Activated naive CD8-positive, alpha-beta T cell treated with anti-CD3 and anti-CD28 coated beads, Interleukin-2, amount 10 ng/mL, durations not matched to agents 7 days and 5 days (primary cell): ENCODE measurements at regions not wholly inside any gene's neighbourhood (a gene's known extent, or its start where the extent isn't known, plus 50 kb on each side); places are given as distances from the start of the nearest gene placed in this dataset.

Experiments used
- ATAC-seq: fragments of 150-1000 bp; cut with Tn5 transposase; one replicate; pipeline ENCODE4 v1.10.0; 2021; ENCODE audit warnings: low read depth, moderate library complexity
- POLR2A ChIA-PET: fragments of 350-600 bp; sonication (Branson Sonifier 250); formaldehyde crosslinking; loops from one replicate; lab custom pipeline; 2021; ENCODE audit warnings: antibody characterized with exemption; lab: Charles Lee
- DNase-seq: peaks from one replicate; pipeline ENCODE4 v3.0.0; 2021
- H3K27ac Mint-ChIP-seq: one replicate; pipeline ENCODE4 v1.8.0; 2022; ENCODE audit warnings: mild to moderate bottlenecking, mixed read lengths
- H3K27me3 Mint-ChIP-seq: one replicate; pipeline ENCODE4 v1.8.0; 2022; ENCODE audit warnings: mild to moderate bottlenecking, moderate library complexity, mixed read lengths
- H3K36me3 Mint-ChIP-seq: one replicate; pipeline ENCODE4 v1.8.0; 2021; ENCODE audit warnings: mild to moderate bottlenecking, mixed read lengths
- H3K4me1 Mint-ChIP-seq: one replicate; pipeline ENCODE4 v1.8.0; 2021; ENCODE audit warnings: mixed read lengths
- H3K4me3 Mint-ChIP-seq: one replicate; pipeline ENCODE4 v1.8.0; 2022; ENCODE audit warnings: mild to moderate bottlenecking, moderate library complexity, mixed read lengths
- H3K9me3 Mint-ChIP-seq: one replicate; pipeline ENCODE4 v1.8.0; 2021; ENCODE audit warnings: mixed read lengths

DNA sequence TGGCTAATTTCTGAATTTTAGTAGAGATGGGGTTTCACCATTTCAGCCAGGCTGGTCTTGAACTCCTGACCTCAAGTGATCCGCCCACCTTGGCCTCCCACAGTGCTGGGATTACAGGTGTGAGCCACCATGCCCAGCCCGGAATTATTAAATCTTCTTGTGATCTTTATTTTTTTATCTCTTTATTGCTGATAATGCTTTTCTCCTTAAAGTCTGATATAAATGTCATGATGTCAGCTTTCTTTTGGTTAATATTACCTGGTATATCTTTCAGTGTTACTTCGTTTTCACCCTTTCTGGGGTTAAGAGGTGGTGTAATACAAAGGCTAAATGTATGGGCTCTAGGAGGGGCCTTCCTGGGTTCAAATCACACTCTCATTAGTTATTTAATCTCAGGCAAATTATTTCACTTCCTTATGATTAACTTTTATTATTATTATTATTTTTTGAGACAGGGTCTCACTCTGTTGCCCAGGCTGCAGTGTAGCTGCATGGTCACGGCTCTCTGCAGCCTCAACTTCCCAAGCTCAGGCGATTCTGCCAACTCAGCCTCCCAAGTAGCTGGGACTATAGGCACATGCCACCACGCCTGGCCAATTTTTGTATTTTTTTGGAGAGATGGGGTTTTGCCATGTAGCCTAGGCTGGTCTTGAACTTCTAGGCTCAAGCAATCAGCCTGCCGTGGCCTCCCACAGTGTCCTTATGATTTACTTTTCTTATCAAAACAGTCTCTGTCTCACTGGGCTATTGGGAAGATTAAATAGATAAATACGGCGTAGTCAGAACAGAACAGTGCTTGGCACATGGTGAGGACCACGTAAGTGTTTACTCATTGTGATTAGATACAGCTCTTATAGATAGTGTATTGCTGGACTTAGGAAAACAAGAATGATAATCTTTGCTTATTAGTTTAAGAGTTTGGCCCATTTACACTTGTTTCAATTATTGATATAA, 216.5 kb downstream of the URB2 start:
- peaks cover 30% of the 10 kb centered on the region for H3K27me3 Mint-ChIP-seq
- no peaks in the 10 kb centered on the region for H3K36me3 Mint-ChIP-seq
- no peaks in the 10 kb centered on the region for H3K9me3 Mint-ChIP-seq
- H3K4me1 Mint-ChIP-seq: peaks cover 4% of the 10 kb centered on the region
- ATAC-seq: no peak
- H3K27ac Mint-ChIP-seq: no peak overlapping the region
- no peak overlapping the region for H3K4me3 Mint-ChIP-seq
- DNase-seq: no peak
- POLR2A ChIA-PET: no interaction called here

DNA sequence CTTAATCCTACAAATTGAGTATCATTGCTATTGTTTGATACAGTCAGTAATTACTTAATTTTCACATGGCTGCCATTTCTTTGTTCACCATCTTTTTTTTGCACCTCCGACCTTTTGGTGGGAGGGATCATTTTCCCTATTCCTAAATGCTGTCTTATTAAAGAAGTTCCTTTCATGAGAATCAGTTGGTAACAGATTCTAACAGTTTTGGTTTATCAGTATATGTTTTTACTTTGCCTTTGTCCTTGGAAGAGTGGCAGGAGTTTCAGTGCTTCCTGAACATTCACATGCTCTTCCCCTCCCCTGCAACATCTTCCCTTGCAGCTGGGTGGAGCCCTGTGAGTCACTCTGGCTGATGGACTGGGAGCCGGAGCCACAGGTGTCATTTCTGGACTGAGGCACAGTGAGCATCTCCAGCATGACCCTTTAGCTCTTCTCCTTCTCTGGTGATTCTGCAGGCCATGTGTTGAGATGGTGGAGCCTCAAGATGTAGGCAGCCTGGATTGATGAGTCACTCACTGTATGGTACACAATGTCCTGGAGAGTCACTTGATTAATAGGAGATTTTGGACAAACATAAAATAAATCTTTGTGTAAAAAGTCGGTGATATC, 217.7 kb downstream of the URB2 start:
- POLR2A ChIA-PET: no interaction called here
- peaks cover 4% of the 10 kb centered on the region for H3K4me1 Mint-ChIP-seq
- no peak for ATAC-seq

DNA sequence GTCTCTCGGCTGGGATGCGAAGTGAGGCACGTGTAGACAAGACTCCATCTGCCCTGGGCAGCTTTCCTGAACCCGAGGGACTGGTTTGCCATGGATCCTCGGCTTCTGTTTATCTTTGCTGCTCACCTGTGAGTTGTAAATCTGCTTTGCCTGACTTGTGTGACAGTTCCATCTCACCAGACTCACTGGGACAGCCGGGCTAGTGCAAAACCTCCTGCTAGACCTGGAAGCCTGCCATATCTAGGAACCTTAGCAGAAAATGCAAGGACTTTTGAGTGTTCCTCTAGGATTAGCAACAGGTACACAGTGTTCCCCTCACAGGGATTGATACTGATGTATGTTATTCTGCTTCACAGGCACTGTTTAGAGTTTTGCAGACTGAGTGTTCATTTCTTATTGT, 218.6 kb downstream of the URB2 start:
- DNase-seq (no peak), ATAC-seq (no peak)
- Mint-ChIP-seq H3K9me3 (no peaks in the 10 kb centered on the region), H3K27ac (no peak overlapping the region), H3K4me3 (no peak overlapping the region), H3K27me3 (peaks cover 27% of the 10 kb centered on the region), H3K36me3 (no peaks in the 10 kb centered on the region), H3K4me1 (peaks cover 4% of the 10 kb centered on the region)
- POLR2A ChIA-PET: no interaction called here

More for the DNA sequence above, 217.7 kb downstream of the URB2 start:
- DNase-seq: no peak
- Mint-ChIP-seq H3K9me3 (no peaks in the 10 kb centered on the region), H3K36me3 (no peaks in the 10 kb centered on the region), H3K4me3 (no peak overlapping the region), H3K27me3 (peaks cover 30% of the 10 kb centered on the region), H3K27ac (no peak overlapping the region)

- H3K27ac Mint-ChIP-seq: no peak overlapping the region
- no peaks in the 10 kb centered on the region for H3K9me3 Mint-ChIP-seq
- no peak overlapping the region for H3K4me3 Mint-ChIP-seq
- DNase-seq (no peak), ATAC-seq (no peak)
- peaks cover 4% of the 10 kb centered on the region for H3K4me1 Mint-ChIP-seq
- peaks cover 23% of the 10 kb centered on the region for H3K27me3 Mint-ChIP-seq
- POLR2A ChIA-PET: no interaction called here
- H3K36me3 Mint-ChIP-seq: no peaks in the 10 kb centered on the region
These were observed 219.5 kb downstream of the URB2 start for GRCh38 chr1:229845410-229846138.

GRCh38 chr1:229846351-229846750, 220.3 kb downstream of the URB2 start:
- Mint-ChIP-seq H3K4me3 (no peak overlapping the region), H3K36me3 (no peaks in the 10 kb centered on the region), H3K4me1 (peaks cover 1% of the 10 kb centered on the region), H3K27ac (no peak overlapping the region), H3K9me3 (no peaks in the 10 kb centered on the region), H3K27me3 (peaks cover 20% of the 10 kb centered on the region)
- POLR2A ChIA-PET: no interaction called here
- no peak for DNase-seq
- ATAC-seq: no peak

- Mint-ChIP-seq H3K36me3 (no peaks in the 10 kb centered on the region), H3K4me3 (no peak overlapping the region), H3K4me1 (no peaks in the 10 kb centered on the region), H3K27me3 (peaks cover 13% of the 10 kb centered on the region), H3K9me3 (no peaks in the 10 kb centered on the region), H3K27ac (no peak overlapping the region)
- DNase-seq (no peak), ATAC-seq (no peak)
- POLR2A ChIA-PET: no interaction called here
These were observed 218.0 kb upstream of the GALNT2 start for GRCh38 chr1:229848752-229849677.

DNA sequence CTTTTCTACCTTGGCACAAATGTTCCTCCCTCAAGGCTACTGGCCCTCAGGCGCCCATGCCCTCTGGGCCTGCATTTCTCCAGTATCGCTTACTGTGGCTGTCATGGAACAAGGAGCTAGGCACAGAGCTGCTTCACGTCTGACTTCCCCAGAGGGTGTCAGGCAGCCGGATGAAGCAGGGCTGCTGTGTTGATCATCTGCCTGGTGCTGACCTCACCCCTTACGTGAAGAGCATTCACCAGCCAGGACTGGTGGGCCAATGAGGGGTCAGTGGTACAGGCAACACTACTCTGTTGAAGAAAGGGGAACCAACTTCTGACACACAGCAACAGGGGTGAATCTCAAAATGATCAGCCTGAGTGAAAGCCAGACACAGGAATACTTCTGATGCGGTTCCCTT, 215.5 kb upstream of the GALNT2 start:
- DNase-seq: no peak
- POLR2A ChIA-PET: no interaction called here
- H3K27ac Mint-ChIP-seq: no peak overlapping the region
- ATAC-seq: no peak
- H3K4me3 Mint-ChIP-seq: no peak overlapping the region
- H3K9me3 Mint-ChIP-seq: no peaks in the 10 kb centered on the region
- peaks cover 5% of the 10 kb centered on the region for H3K4me1 Mint-ChIP-seq
- H3K27me3 Mint-ChIP-seq: no peaks in the 10 kb centered on the region
- no peaks in the 10 kb centered on the region for H3K36me3 Mint-ChIP-seq

- POLR2A ChIA-PET: no interaction called here
- H3K27ac Mint-ChIP-seq: no peak overlapping the region
- no peak for ATAC-seq
- no peaks in the 10 kb centered on the region for H3K36me3 Mint-ChIP-seq
- no peaks in the 10 kb centered on the region for H3K27me3 Mint-ChIP-seq
- H3K4me1 Mint-ChIP-seq: peaks cover 5% of the 10 kb centered on the region
- no peak for DNase-seq
- H3K9me3 Mint-ChIP-seq: no peaks in the 10 kb centered on the region
- no peak overlapping the region for H3K4me3 Mint-ChIP-seq
These were observed 213.3 kb upstream of the GALNT2 start for GRCh38 chr1:229853751-229854150.

DNA sequence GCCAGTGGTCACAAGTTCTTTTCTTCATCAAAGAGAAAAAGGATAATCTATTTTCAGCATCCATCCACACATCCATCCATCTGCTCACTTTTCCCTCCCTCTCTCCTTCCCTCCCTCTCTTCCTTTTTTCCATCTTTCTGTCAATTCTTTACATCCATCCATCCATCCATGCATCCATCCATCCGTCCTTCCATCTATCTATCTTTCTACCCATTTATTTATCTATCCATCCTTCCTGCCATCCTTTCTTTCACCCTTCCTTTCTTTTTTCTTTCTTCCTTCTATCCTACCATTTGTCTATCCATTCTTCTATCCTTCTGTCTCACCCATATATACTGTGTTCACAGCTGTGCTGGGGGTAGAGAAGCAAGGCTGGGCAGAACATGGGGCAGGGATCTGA, 212.4 kb upstream of the GALNT2 start:
- H3K9me3 Mint-ChIP-seq: no peaks in the 10 kb centered on the region
- H3K27me3 Mint-ChIP-seq: no peaks in the 10 kb centered on the region
- no peak overlapping the region for H3K27ac Mint-ChIP-seq
- H3K36me3 Mint-ChIP-seq: no peaks in the 10 kb centered on the region
- H3K4me3 Mint-ChIP-seq: no peak overlapping the region
- DNase-seq: no peak
- peaks cover 5% of the 10 kb centered on the region for H3K4me1 Mint-ChIP-seq
- no peak for ATAC-seq
- POLR2A ChIA-PET: no interaction called here

GRCh38 chr1:229856009-229856650, 210.9 kb upstream of the GALNT2 start:
- ATAC-seq (peak; percentile 88), DNase-seq (peak; percentile 35)
- H3K27me3 Mint-ChIP-seq: no peaks in the 10 kb centered on the region
- POLR2A ChIA-PET: no interaction called here
- H3K36me3 Mint-ChIP-seq: no peaks in the 10 kb centered on the region
- H3K4me1 Mint-ChIP-seq: peaks cover 5% of the 10 kb centered on the region
- H3K9me3 Mint-ChIP-seq: no peaks in the 10 kb centered on the region
- peak overlapping the region; percentile 34 for H3K27ac Mint-ChIP-seq
- H3K4me3 Mint-ChIP-seq: peak overlapping the region; percentile 81

DNA sequence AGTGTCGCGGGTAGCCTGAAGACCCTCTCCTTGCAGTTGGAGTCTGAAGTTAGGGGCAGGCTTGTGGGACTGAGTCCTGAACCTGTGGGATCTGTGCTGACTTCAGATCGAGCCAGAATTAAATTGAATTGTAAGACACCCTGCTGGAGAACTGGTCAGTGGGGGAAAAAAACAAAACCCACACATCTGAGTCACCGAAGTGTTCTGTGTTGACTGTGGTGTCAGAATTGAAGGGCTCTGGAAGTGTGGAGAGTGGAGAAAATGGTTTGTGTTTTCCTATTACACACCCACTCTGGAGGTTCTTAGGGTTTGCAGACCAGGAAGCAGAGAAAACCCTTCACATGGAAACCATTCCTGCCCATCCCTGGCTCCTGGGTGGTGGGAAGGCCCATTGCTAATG, 209.5 kb upstream of the GALNT2 start:
- POLR2A ChIA-PET: no interaction called here
- DNase-seq (no peak), ATAC-seq (no peak)
- no peaks in the 10 kb centered on the region for H3K27me3 Mint-ChIP-seq
- no peak overlapping the region for H3K4me3 Mint-ChIP-seq
- H3K27ac Mint-ChIP-seq: no peak overlapping the region
- peaks cover 5% of the 10 kb centered on the region for H3K4me1 Mint-ChIP-seq
- no peaks in the 10 kb centered on the region for H3K9me3 Mint-ChIP-seq
- no peaks in the 10 kb centered on the region for H3K36me3 Mint-ChIP-seq

- Mint-ChIP-seq H3K4me1 (peaks cover 5% of the 10 kb centered on the region), H3K27me3 (no peaks in the 10 kb centered on the region), H3K4me3 (no peak overlapping the region), H3K27ac (no peak overlapping the region), H3K36me3 (no peaks in the 10 kb centered on the region), H3K9me3 (no peaks in the 10 kb centered on the region)
- POLR2A ChIA-PET: no interaction called here
- ATAC-seq (no peak), DNase-seq (no peak)
These were observed 208.0 kb upstream of the GALNT2 start for GRCh38 chr1:229859026-229859425.
